MCF 10A (cell line): ENCODE measurements at regions not wholly inside any gene's neighbourhood (a gene's known extent, or its start where the extent isn't known, plus 50 kb on each side); places are given as distances from the start of the nearest gene placed in this dataset.

ENCODE experiments used
- BruUV-seq: library from RNA; stranded (reverse); fragments of 400-500 nt; replicated peaks from 2 replicates; lab custom pipeline; 2021; lab: Mats Ljungman, UMichigan
- CTCF ChIA-PET: fragments of 300-600 bp; sonication (Branson Sonifier 250); formaldehyde crosslinking; extraction: SDS; loops from one replicate; lab custom pipeline; 2021; ENCODE audit warnings: antibody characterized with exemption, inconsistent platforms; lab: Yijun Ruan, JAX
- POLR2A ChIA-PET: fragments of 300-600, 350-650 bp; sonication (Branson Sonifier 250); formaldehyde crosslinking; extraction: SDS; loops from one replicate; lab custom pipeline; 2020; ENCODE audit warnings: antibody characterized with exemption, inconsistent platforms; lab: Yijun Ruan, JAX
- DNase-seq: peaks from one replicate; pipeline ENCODE4 v3.0.0-alpha.2; 2018; ENCODE audit not compliant: unreplicated experiment
- H3K27ac Mint-ChIP-seq: one replicate; pipeline ENCODE4 v1.8.0; 2022; ENCODE audit warnings: mild to moderate bottlenecking, low read depth, mixed read lengths; ENCODE audit not compliant: unreplicated experiment
- H3K27me3 Mint-ChIP-seq: one replicate; pipeline ENCODE4 v1.8.0; 2022; ENCODE audit warnings: mixed read lengths; ENCODE audit not compliant: insufficient read depth, unreplicated experiment
- H3K36me3 Mint-ChIP-seq: one replicate; pipeline ENCODE4 v1.8.0; 2022; ENCODE audit warnings: mild to moderate bottlenecking, moderate library complexity, mixed read lengths; ENCODE audit not compliant: insufficient read depth, unreplicated experiment
- H3K4me1 Mint-ChIP-seq: one replicate; pipeline ENCODE4 v1.8.0; 2022; ENCODE audit warnings: mixed read lengths; ENCODE audit not compliant: insufficient read depth, unreplicated experiment
- H3K4me3 Mint-ChIP-seq: one replicate; pipeline ENCODE4 v1.8.0; 2022; ENCODE audit warnings: mild to moderate bottlenecking, moderate library complexity, mixed read lengths; ENCODE audit not compliant: unreplicated experiment
- H3K9me3 Mint-ChIP-seq: one replicate; pipeline ENCODE4 v1.8.0; 2022; ENCODE audit warnings: mixed read lengths; ENCODE audit not compliant: unreplicated experiment
- CTCF ChIP-seq: fragments of 200-600 bp; IDR thresholded peaks from one replicate; pipeline ENCODE4 v1.8.0; 2022; ENCODE audit warnings: antibody characterized with exemption, mild to moderate bottlenecking; ENCODE audit not compliant: unreplicated experiment
- intact Hi-C: fragments of 100-400 bp; cut with micrococcal nuclease; formaldehyde crosslinking; loops from 2 replicates; pipeline ENCODE4 v1.14.1; 2022

GRCh38 chr4:14631806-14632440 lies 370.4 kb upstream of the CPEB2 start:
- H3K9me3 Mint-ChIP-seq, result no peaks in the 10 kb centered on the region
- H3K4me1 Mint-ChIP-seq, result no peaks in the 10 kb centered on the region
- no peaks in the 10 kb centered on the region for H3K27me3 Mint-ChIP-seq
- H3K27ac Mint-ChIP-seq, result no peak overlapping the region
- intact Hi-C loops, result no loop called here
- TF ChIP-seq CTCF, result no peak
- no peaks in the 10 kb centered on the region for H3K36me3 Mint-ChIP-seq
- CTCF ChIA-PET, result interaction anchor here (0.7 kb wide), 1 partner anchor 13 kb away, joined by 4 read pairs; no protein-coding TSS in a partner anchor
- DNase-seq, result no peak
- H3K4me3 Mint-ChIP-seq, result no peak overlapping the region
- no TSS peak for BruUV-seq
- POLR2A ChIA-PET, result no interaction called here

- BruUV-seq, result no TSS peak
- CTCF ChIA-PET, result no interaction called here
- no peaks in the 10 kb centered on the region for H3K36me3 Mint-ChIP-seq
- H3K4me1 Mint-ChIP-seq, result no peaks in the 10 kb centered on the region
- intact Hi-C loops, result no loop called here
- H3K27ac Mint-ChIP-seq, result no peak overlapping the region
- DNase-seq, result peak; percentile 10
- H3K9me3 Mint-ChIP-seq, result no peaks in the 10 kb centered on the region
- H3K4me3 Mint-ChIP-seq, result no peak overlapping the region
- POLR2A ChIA-PET, result interaction anchor here (1.3 kb wide), 1 partner anchor 17 kb away, joined by 4 read pairs; no protein-coding TSS in a partner anchor
- no peaks in the 10 kb centered on the region for H3K27me3 Mint-ChIP-seq
- no peak for TF ChIP-seq CTCF
Measured at GRCh38 chr4:14636563-14636962, 365.7 kb upstream of the CPEB2 start.

GRCh38 chr4:14640476-14640875 lies 361.8 kb upstream of the CPEB2 start:
- no peaks in the 10 kb centered on the region for H3K9me3 Mint-ChIP-seq
- no peaks in the 10 kb centered on the region for H3K36me3 Mint-ChIP-seq
- H3K27me3 Mint-ChIP-seq, result no peaks in the 10 kb centered on the region
- H3K27ac Mint-ChIP-seq, result peak overlapping the region; percentile 8
- ChIA-PET POLR2A (interaction anchor here (0.5 to 0.6 kb wide), 2 partner anchors 18 to 363 kb away, joined by 3 to 4 read pairs; no protein-coding TSS in a partner anchor), CTCF (interaction anchor here (0.6 to 1.1 kb wide), 2 partner anchors 10 to 385 kb away, joined by 3 read pairs; no protein-coding TSS in a partner anchor)
- no peak overlapping the region for H3K4me3 Mint-ChIP-seq
- DNase-seq, result no peak
- intact Hi-C loops, result no loop called here
- TF ChIP-seq CTCF, result no peak
- no peaks in the 10 kb centered on the region for H3K4me1 Mint-ChIP-seq
- no TSS peak for BruUV-seq

- peak overlapping the region; percentile 8 for H3K27ac Mint-ChIP-seq
- no peak for TF ChIP-seq CTCF
- CTCF ChIA-PET, result no interaction called here
- H3K4me3 Mint-ChIP-seq, result no peak overlapping the region
- H3K4me1 Mint-ChIP-seq, result no peaks in the 10 kb centered on the region
- POLR2A ChIA-PET, result no interaction called here
- H3K9me3 Mint-ChIP-seq, result no peaks in the 10 kb centered on the region
- intact Hi-C loops, result no loop called here
- DNase-seq, result no peak
- no TSS peak for BruUV-seq
- H3K27me3 Mint-ChIP-seq, result no peaks in the 10 kb centered on the region
- H3K36me3 Mint-ChIP-seq, result no peaks in the 10 kb centered on the region
Measured at GRCh38 chr4:14641871-14642270, 360.4 kb upstream of the CPEB2 start.
